OCI-LY7 (cell line): ENCODE measurements at regions not wholly inside any gene's neighbourhood (a gene's known extent, or its start where the extent isn't known, plus 50 kb on each side); places are given as distances from the start of the nearest gene placed in this dataset.
A peak's percentile ranks its signal among the peaks of the same experiment; 100 is the strongest.

Experiments used
- BruUV-seq: library from RNA; stranded (reverse); fragments of 400-500 nt; replicated peaks from 2 replicates; lab custom pipeline; 2021; lab: Mats Ljungman, UMichigan
- CTCF ChIA-PET: fragments of 300-600 bp; sonication (Branson Sonifier 250); formaldehyde crosslinking; loops from one replicate; lab custom pipeline; 2022; ENCODE audit warnings: antibody characterized with exemption; ENCODE audit not compliant: unreplicated experiment; lab: Charles Lee
- POLR2A ChIA-PET: fragments of 300-600 bp; sonication (Branson Sonifier 250); formaldehyde crosslinking; loops from one replicate; lab custom pipeline; 2022; ENCODE audit warnings: antibody characterized with exemption; lab: Charles Lee
- DNase-seq: peaks from one replicate; pipeline ENCODE4 v3.0.0-alpha.2; 2015; ENCODE audit warnings: low spot score
- H2AFZ ChIP-seq: fragments of 200-600 bp; sonication (generic), shearing (Covaris generic); 2 replicates; pipeline ENCODE4 v1.6.1; 2014; ENCODE audit warnings: mild to moderate bottlenecking, antibody characterized with exemption, low read length, moderate library complexity
- H3K27ac ChIP-seq: fragments of 200-600 bp; sonication (generic); 2 replicates; pipeline ENCODE4 v1.5.1; 2014; ENCODE audit warnings: mixed run types, low read depth, mild to moderate bottlenecking, moderate library complexity, low read length, inconsistent platforms; ENCODE audit not compliant: poor library complexity, severe bottlenecking
- H3K36me3 ChIP-seq: fragments of 200-600 bp; sonication (generic); 2 replicates; pipeline ENCODE4 v1.6.1; 2014; ENCODE audit warnings: mild to moderate bottlenecking, antibody characterized with exemption, low read length, moderate library complexity, mixed read lengths; ENCODE audit not compliant: insufficient read depth
- H3K4me1 ChIP-seq: fragments of 200-600 bp; sonication (generic); 2 replicates; pipeline ENCODE4 v1.5.1; 2014; ENCODE audit warnings: mild to moderate bottlenecking, low read length; ENCODE audit not compliant: insufficient read depth, poor library complexity, severe bottlenecking
- H3K4me2 ChIP-seq: fragments of 200-600 bp; sonication (generic); 2 replicates; pipeline ENCODE4 v1.6.1; 2014; ENCODE audit warnings: mild to moderate bottlenecking, low read length
- H3K4me3 ChIP-seq: fragments of 200-600 bp; sonication (generic); 2 replicates; pipeline ENCODE4 v1.5.1; 2014; ENCODE audit warnings: mild to moderate bottlenecking, low read depth, low read length; ENCODE audit not compliant: poor library complexity, severe bottlenecking
- H3K79me2 ChIP-seq: fragments of 200-600 bp; sonication (generic); 2 replicates; pipeline ENCODE4 v1.6.1; 2016; ENCODE audit warnings: low read depth, mild to moderate bottlenecking, low read length, moderate library complexity, mixed read lengths; ENCODE audit not compliant: insufficient read depth
- H3K9me2 ChIP-seq: fragments of 200-600 bp; sonication (generic); 2 replicates; pipeline ENCODE4 v1.6.1; 2016; ENCODE audit warnings: mild to moderate bottlenecking, low read length, mixed read lengths; ENCODE audit not compliant: insufficient read depth
- H3K9me3 ChIP-seq: fragments of 200-600 bp; sonication (generic); 2 replicates; pipeline ENCODE4 v1.6.1; 2014; ENCODE audit warnings: mild to moderate bottlenecking, mixed run types, low read length, mixed read lengths
- H4K20me1 ChIP-seq: fragments of 200-600 bp; sonication (generic); 2 replicates; pipeline ENCODE4 v1.6.1; 2014; ENCODE audit warnings: mild to moderate bottlenecking, antibody characterized with exemption, low read length, moderate library complexity, mixed read lengths; ENCODE audit not compliant: insufficient read depth
- CTCF ChIP-seq: fragments of 200-600 bp; sonication (generic); conservative IDR thresholded peaks from 2 replicates; pipeline ENCODE4 v1.5.1; 2014; ENCODE audit warnings: mild to moderate bottlenecking, antibody characterized with exemption, low read length, moderate library complexity, mixed read lengths
- EZH2phosphoT487 ChIP-seq: fragments of 200-600 bp; sonication (generic); IDR thresholded peaks from 2 replicates; pipeline ENCODE4 v1.6.1; 2018; ENCODE audit warnings: low read depth, borderline replicate concordance, mild to moderate bottlenecking, mixed run types, antibody characterized with exemption, low read length, moderate library complexity, mixed read lengths
- intact Hi-C: fragments of 100-400 bp; cut with micrococcal nuclease; formaldehyde crosslinking; loops from one replicate; pipeline ENCODE4 v1.10.0; 2022; ENCODE audit not compliant: unreplicated experiment

- TF ChIP-seq CTCF (no peak), EZH2phosphoT487 (no peak)
- H3K79me2 ChIP-seq, result no peaks in the 10 kb centered on the region
- BruUV-seq, result no TSS peak
- H3K36me3 ChIP-seq, result no peaks in the 10 kb centered on the region
- ChIA-PET CTCF (no interaction called here), POLR2A (no interaction called here)
- no peaks in the 10 kb centered on the region for H3K4me1 ChIP-seq
- H3K9me2 ChIP-seq, result no peaks in the 10 kb centered on the region
- H3K27ac ChIP-seq, result no peak overlapping the region
- H3K9me3 ChIP-seq, result no peaks in the 10 kb centered on the region
- H4K20me1 ChIP-seq, result no peaks in the 10 kb centered on the region
- no peak for DNase-seq
- no peak overlapping the region for H3K4me2 ChIP-seq
- intact Hi-C loops, result no loop called here
- no peak overlapping the region for H3K4me3 ChIP-seq
- no peak overlapping the region for H2AFZ ChIP-seq
Observed at GRCh38 chr13:59312776-59313175, 851.0 kb downstream of the DIAPH3 start.

GRCh38 chr13:59318320-59318930 is 845.3 kb downstream of the DIAPH3 start:
- Histone ChIP-seq H3K9me3 (no peaks in the 10 kb centered on the region), H3K4me2 (no peak overlapping the region), H3K27ac (no peak overlapping the region), H3K79me2 (no peaks in the 10 kb centered on the region), H2AFZ (no peak overlapping the region), H3K36me3 (no peaks in the 10 kb centered on the region), H3K4me1 (no peaks in the 10 kb centered on the region), H4K20me1 (no peaks in the 10 kb centered on the region), H3K9me2 (no peaks in the 10 kb centered on the region), H3K4me3 (no peak overlapping the region)
- BruUV-seq, result no TSS peak
- CTCF ChIA-PET, result no interaction called here
- intact Hi-C loops, result loop anchor here (5.0 kb wide), 1 partner anchor 1691 kb away; no protein-coding TSS in a partner anchor
- TF ChIP-seq CTCF (peak; percentile 92), EZH2phosphoT487 (no peak)
- POLR2A ChIA-PET, result no interaction called here
- peak; percentile 65 for DNase-seq

GRCh38 chr13:59319276-59319675 is 844.5 kb downstream of the DIAPH3 start:
- Histone ChIP-seq H3K9me2 (no peaks in the 10 kb centered on the region), H3K4me3 (no peak overlapping the region), H3K36me3 (no peaks in the 10 kb centered on the region), H3K27ac (no peak overlapping the region), H3K79me2 (no peaks in the 10 kb centered on the region), H3K4me1 (no peaks in the 10 kb centered on the region), H2AFZ (no peak overlapping the region), H4K20me1 (no peaks in the 10 kb centered on the region), H3K9me3 (no peaks in the 10 kb centered on the region), H3K4me2 (no peak overlapping the region)
- CTCF ChIA-PET, result no interaction called here
- intact Hi-C loops, result loop anchor here (5.0 kb wide), 1 partner anchor 1692 kb away; no protein-coding TSS in a partner anchor
- no peak for DNase-seq
- TF ChIP-seq EZH2phosphoT487, result no peak
- TF ChIP-seq CTCF, result no peak
- no TSS peak for BruUV-seq
- POLR2A ChIA-PET, result no interaction called here
